Smooth muscle cell (in vitro differentiated cells): ENCODE measurements at regions not wholly inside any gene's neighbourhood (a gene's known extent, or its start where the extent isn't known, plus 50 kb on each side); places are given as distances from the start of the nearest gene placed in this dataset.

Experiments used
- DNase-seq: peaks from one replicate; lab custom pipeline; 2025; ENCODE audit not compliant: unreplicated experiment; lab: John Stamatoyannopoulos, UW
- H2AFZ ChIP-seq: fragments of 200-600 bp; sonication (generic); 2 replicates; pipeline ENCODE4 v1.6.0; 2016; ENCODE audit warnings: antibody characterized with exemption, low read depth, mild to moderate bottlenecking
- H3F3A ChIP-seq: fragments of 200-600 bp; sonication (generic); 2 replicates; pipeline ENCODE4 v1.6.0; 2017; ENCODE audit warnings: antibody characterized with exemption, low read depth
- H3K27ac ChIP-seq: fragments of 200-600 bp; sonication (generic); 2 replicates; pipeline ENCODE4 v1.5.1; 2016; ENCODE audit warnings: low read depth, mild to moderate bottlenecking
- H3K27me3 ChIP-seq: fragments of 200-600 bp; sonication (generic); 2 replicates; pipeline ENCODE4 v1.6.1; 2016; ENCODE audit warnings: low read depth, mild to moderate bottlenecking
- H3K36me3 ChIP-seq: fragments of 200-600 bp; sonication (generic); 2 replicates; pipeline ENCODE4 v1.5.1; 2016; ENCODE audit warnings: low read depth
- H3K4me1 ChIP-seq: fragments of 200-600 bp; sonication (generic); 2 replicates; pipeline ENCODE4 v1.5.1; 2016; ENCODE audit warnings: low read depth
- H3K4me2 ChIP-seq: fragments of 200-600 bp; sonication (generic); 2 replicates; pipeline ENCODE4 v1.6.0; 2016; ENCODE audit warnings: mild to moderate bottlenecking
- H3K4me3 ChIP-seq: fragments of 200-600 bp; sonication (generic); 2 replicates; pipeline ENCODE4 v1.5.1; 2016; ENCODE audit warnings: mild to moderate bottlenecking
- H3K79me2 ChIP-seq: fragments of 200-600 bp; sonication (generic); 2 replicates; pipeline ENCODE4 v1.6.0; 2016; ENCODE audit warnings: low read depth, mild to moderate bottlenecking
- H3K9ac ChIP-seq: fragments of 200-600 bp; sonication (generic); 2 replicates; pipeline ENCODE4 v1.6.0; 2016; ENCODE audit warnings: low read depth
- H3K9me3 ChIP-seq: fragments of 200-600 bp; sonication (generic); replicated peaks from 2 replicates; pipeline ENCODE4 v1.5.1; 2016; ENCODE audit warnings: low read depth
- H4K20me1 ChIP-seq: fragments of 200-600 bp; sonication (generic); 2 replicates; pipeline ENCODE4 v1.6.0; 2016; ENCODE audit warnings: low read depth
- WGBS: methylation state at CpG from one replicate; pipeline ENCODE4 v1.1.7; 2016; ENCODE audit warnings: low lambda C conversion rate; 5-methylcytosine and 5-hydroxymethylcytosine counted together
- TF ChIP-seq, protein P1 (sequence below): fragments of 200-600 bp; sonication (generic); IDR thresholded peaks from 2 replicates; pipeline ENCODE4 v1.5.1; 2017; ENCODE audit warnings: borderline replicate concordance, mild to moderate bottlenecking, antibody characterized with exemption; ENCODE audit not compliant: insufficient read depth, poor library complexity, severe bottlenecking

- H3K9me3 ChIP-seq: no peaks in the 10 kb centered on the region
- H3K4me3 ChIP-seq: no peak overlapping the region
- H4K20me1 ChIP-seq: no peaks in the 10 kb centered on the region
- no peak overlapping the region for H2AFZ ChIP-seq
- no peaks in the 10 kb centered on the region for H3K27me3 ChIP-seq
- no peaks in the 10 kb centered on the region for H3F3A ChIP-seq
- TF ChIP-seq, protein P1, sequence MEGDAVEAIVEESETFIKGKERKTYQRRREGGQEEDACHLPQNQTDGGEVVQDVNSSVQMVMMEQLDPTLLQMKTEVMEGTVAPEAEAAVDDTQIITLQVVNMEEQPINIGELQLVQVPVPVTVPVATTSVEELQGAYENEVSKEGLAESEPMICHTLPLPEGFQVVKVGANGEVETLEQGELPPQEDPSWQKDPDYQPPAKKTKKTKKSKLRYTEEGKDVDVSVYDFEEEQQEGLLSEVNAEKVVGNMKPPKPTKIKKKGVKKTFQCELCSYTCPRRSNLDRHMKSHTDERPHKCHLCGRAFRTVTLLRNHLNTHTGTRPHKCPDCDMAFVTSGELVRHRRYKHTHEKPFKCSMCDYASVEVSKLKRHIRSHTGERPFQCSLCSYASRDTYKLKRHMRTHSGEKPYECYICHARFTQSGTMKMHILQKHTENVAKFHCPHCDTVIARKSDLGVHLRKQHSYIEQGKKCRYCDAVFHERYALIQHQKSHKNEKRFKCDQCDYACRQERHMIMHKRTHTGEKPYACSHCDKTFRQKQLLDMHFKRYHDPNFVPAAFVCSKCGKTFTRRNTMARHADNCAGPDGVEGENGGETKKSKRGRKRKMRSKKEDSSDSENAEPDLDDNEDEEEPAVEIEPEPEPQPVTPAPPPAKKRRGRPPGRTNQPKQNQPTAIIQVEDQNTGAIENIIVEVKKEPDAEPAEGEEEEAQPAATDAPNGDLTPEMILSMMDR: no peak
- no peak for DNase-seq
- H3K4me2 ChIP-seq: no peak overlapping the region
- no peak overlapping the region for H3K9ac ChIP-seq
- no peaks in the 10 kb centered on the region for H3K4me1 ChIP-seq
- H3K27ac ChIP-seq: no peak overlapping the region
- no peaks in the 10 kb centered on the region for H3K79me2 ChIP-seq
- no peaks in the 10 kb centered on the region for H3K36me3 ChIP-seq
- 87% methylated on average over 3 of the region's 3 CpGs for WGBS
Observed at GRCh38 chr3:135907422-135908165, 57.9 kb upstream of the PPP2R3A start.

- Histone ChIP-seq H3K27me3 (no peaks in the 10 kb centered on the region), H3K9ac (no peak overlapping the region), H3F3A (no peaks in the 10 kb centered on the region), H3K4me3 (no peak overlapping the region), H2AFZ (no peak overlapping the region), H3K27ac (no peak overlapping the region), H3K4me2 (no peak overlapping the region), H3K4me1 (no peaks in the 10 kb centered on the region), H3K36me3 (no peaks in the 10 kb centered on the region), H3K9me3 (no peaks in the 10 kb centered on the region), H3K79me2 (no peaks in the 10 kb centered on the region), H4K20me1 (no peaks in the 10 kb centered on the region)
- WGBS: 78% methylated on average over 7 of the region's 7 CpGs
- no peak for DNase-seq
- TF ChIP-seq, protein P1: no peak
Observed at GRCh38 chr3:135908225-135908624, 57.3 kb upstream of the PPP2R3A start.

- H3K4me3 ChIP-seq: no peak overlapping the region
- WGBS: 100% methylated on average over 1 of the region's 1 CpG
- no peaks in the 10 kb centered on the region for H3K4me1 ChIP-seq
- no peaks in the 10 kb centered on the region for H4K20me1 ChIP-seq
- no peak for DNase-seq
- H3K27ac ChIP-seq: no peak overlapping the region
- H3K9me3 ChIP-seq: no peaks in the 10 kb centered on the region
- TF ChIP-seq, protein P1: no peak
- H3K27me3 ChIP-seq: no peaks in the 10 kb centered on the region
- no peaks in the 10 kb centered on the region for H3K79me2 ChIP-seq
- H3K9ac ChIP-seq: no peak overlapping the region
- H3K36me3 ChIP-seq: no peaks in the 10 kb centered on the region
- H2AFZ ChIP-seq: no peak overlapping the region
- no peaks in the 10 kb centered on the region for H3F3A ChIP-seq
- H3K4me2 ChIP-seq: no peak overlapping the region
Observed at GRCh38 chr3:135908737-135909136, 56.8 kb upstream of the PPP2R3A start.

DNA sequence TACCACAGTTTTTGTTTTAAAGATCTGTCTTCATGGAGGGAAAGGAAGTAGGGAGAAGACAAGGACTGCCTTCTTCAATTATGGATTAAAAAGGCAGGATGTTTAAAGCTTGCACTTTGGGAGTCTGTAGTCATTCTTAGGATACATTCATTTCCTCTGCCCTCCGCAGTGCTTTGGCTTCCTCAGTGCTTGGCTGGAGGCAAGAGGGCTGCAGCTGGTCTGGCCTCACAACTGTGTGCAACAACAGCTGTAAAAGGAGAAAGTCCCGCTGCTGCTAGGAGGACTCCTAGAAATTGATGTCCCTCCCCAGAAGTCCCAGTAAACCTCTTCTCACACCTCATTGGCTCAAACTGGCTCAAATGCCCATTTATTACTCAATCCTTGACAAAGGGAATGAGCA lies 54.4 kb upstream of the PPP2R3A start:
- Histone ChIP-seq H4K20me1 (no peaks in the 10 kb centered on the region), H3K4me2 (no peak overlapping the region), H3K79me2 (no peaks in the 10 kb centered on the region), H3K36me3 (no peaks in the 10 kb centered on the region), H3K4me1 (no peaks in the 10 kb centered on the region), H3K4me3 (no peak overlapping the region), H2AFZ (no peak overlapping the region), H3K27ac (no peak overlapping the region), H3F3A (no peaks in the 10 kb centered on the region), H3K9me3 (no peaks in the 10 kb centered on the region), H3K9ac (no peak overlapping the region), H3K27me3 (no peaks in the 10 kb centered on the region)
- DNase-seq: no peak
- TF ChIP-seq, protein P1: no peak
- 83% methylated on average over 2 of the region's 2 CpGs for WGBS
